C4-2B (cell line): ENCODE measurements at regions not wholly inside any gene's neighbourhood (a gene's known extent, or its start where the extent isn't known, plus 50 kb on each side); places are given as distances from the start of the nearest gene placed in this dataset.
A peak's percentile ranks its signal among the peaks of the same experiment; 100 is the strongest.
"Not testable (repeated sequence)": the region's sequence is repeated elsewhere in the genome, so short reads cannot be mapped to it uniquely, and the experiment has no call there.

Source experiments
- H3K27ac ChIP-seq: fragments of 450-650 bp; 2 replicates; pipeline ENCODE4 v1.5.1; 2017
- CTCF ChIP-seq: fragments of 450-650 bp; conservative IDR thresholded peaks from 2 replicates; pipeline ENCODE4 v1.5.1; 2017; ENCODE audit warnings: mild to moderate bottlenecking
- ZFX ChIP-seq: fragments of 450-650 bp; IDR thresholded peaks from 2 replicates; pipeline ENCODE4 v1.6.1; 2017

- H3K27ac ChIP-seq, result not testable (repeated sequence)
Measured at GRCh38 chr22:16090991-16091390, 401.2 kb downstream of the POTEH start.

- H3K27ac ChIP-seq, result not testable (repeated sequence)
Measured at GRCh38 chr22:16105121-16105520, 415.3 kb downstream of the POTEH start.

GRCh38 chr22:16131456-16131855 lies 441.6 kb downstream of the POTEH start:
- H3K27ac ChIP-seq, result not testable (repeated sequence)

GRCh38 chr22:16131918-16132317 lies 442.1 kb downstream of the POTEH start:
- no peak overlapping the region for H3K27ac ChIP-seq
- TF ChIP-seq ZFX (no peak), CTCF (peak; percentile 26)

GRCh38 chr22:16132598-16132997 lies 442.8 kb downstream of the POTEH start:
- not testable (repeated sequence) for H3K27ac ChIP-seq

GRCh38 chr22:16146101-16146500 lies 446.5 kb downstream of the CCT8L2 start:
- not testable (repeated sequence) for H3K27ac ChIP-seq

- TF ChIP-seq CTCF, result peak; percentile 82
- H3K27ac ChIP-seq, result not testable (repeated sequence)
Measured at GRCh38 chr22:16146916-16147315, 445.7 kb downstream of the CCT8L2 start.

- not testable (repeated sequence) for H3K27ac ChIP-seq
Measured at GRCh38 chr22:16177287-16177686, 415.3 kb downstream of the CCT8L2 start.

GRCh38 chr22:16183864-16184263 lies 408.7 kb downstream of the CCT8L2 start:
- H3K27ac ChIP-seq, result not testable (repeated sequence)
